Sigmoid colon (tissue), 4 donors: ENCODE measurements at regions not wholly inside any gene's neighbourhood (a gene's known extent, or its start where the extent isn't known, plus 50 kb on each side); places are given as distances from the start of the nearest gene placed in this dataset.

ENCODE experiments used
- CTCF ChIP-seq, 4 experiments: fragments of 450-650 bp in 3 of 4; fragments of 200-600 bp in 1 of 4; IDR thresholded peaks; one replicate each; pipeline ENCODE4 v1.5.1; 2016 to 2019; ENCODE audit warnings: antibody characterized with exemption in 4 of 4, mild to moderate bottlenecking in 3 of 4, moderate library complexity in 2 of 4
- POLR2A ChIP-seq, 2 donors: fragments of 450-650 bp; IDR thresholded peaks; one replicate each; pipeline ENCODE4 v1.6.1; 2016; ENCODE audit warnings: antibody characterized with exemption in 2 of 2, mild to moderate bottlenecking in 2 of 2, moderate library complexity in 2 of 2
- POLR2AphosphoS5 ChIP-seq, 4 donors: sonication (generic); formaldehyde crosslinking; IDR thresholded peaks; one replicate each; pipeline ENCODE4 v1.6.1; 2017; ENCODE audit warnings: antibody characterized with exemption in 4 of 4

GRCh38 chr6:25177500-25178028 is 101.6 kb upstream of the CARMIL1 start:
- TF ChIP-seq CTCF (IDR thresholded peaks at IDR 0.05) (no peak), POLR2AphosphoS5 (IDR thresholded peaks at IDR 0.05) (no peak), POLR2A (IDR thresholded peaks at IDR 0.05) (no peak)
